IPS DF 4.7 (cell line): ENCODE measurements at regions not wholly inside any gene's neighbourhood (a gene's known extent, or its start where the extent isn't known, plus 50 kb on each side); places are given as distances from the start of the nearest gene placed in this dataset.
"Not testable (repeated sequence)": the region's sequence is repeated elsewhere in the genome, so short reads cannot be mapped to it uniquely, and the experiment has no call there.

Experiments
- DNase-seq: peaks from one replicate; pipeline ENCODE4 v3.0.0-alpha.2; 2013; ENCODE audit warnings: low spot score; ENCODE audit errors: extremely low read depth

DNA sequence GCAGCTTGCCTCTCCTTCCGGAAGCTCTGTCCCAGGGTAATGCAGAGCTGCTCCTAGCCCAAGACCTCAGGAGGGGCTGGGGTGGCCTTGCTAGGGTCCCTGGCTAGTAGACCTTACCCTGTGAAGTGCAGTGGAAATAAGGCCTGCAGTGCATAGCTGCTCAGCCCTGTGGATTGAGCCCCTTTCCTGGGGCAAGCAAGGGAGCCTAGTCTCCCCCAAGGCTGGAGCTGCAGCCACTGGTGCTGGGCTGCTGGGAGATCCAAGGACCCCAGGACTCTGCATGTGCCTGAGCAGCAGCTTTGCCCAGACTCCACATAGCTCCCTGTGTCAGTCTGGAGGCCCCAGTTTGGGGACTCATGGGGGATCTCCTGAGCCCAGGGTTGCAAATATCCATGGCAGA, 57.9 kb downstream of the FANCF start:
- no peak for DNase-seq

DNA sequence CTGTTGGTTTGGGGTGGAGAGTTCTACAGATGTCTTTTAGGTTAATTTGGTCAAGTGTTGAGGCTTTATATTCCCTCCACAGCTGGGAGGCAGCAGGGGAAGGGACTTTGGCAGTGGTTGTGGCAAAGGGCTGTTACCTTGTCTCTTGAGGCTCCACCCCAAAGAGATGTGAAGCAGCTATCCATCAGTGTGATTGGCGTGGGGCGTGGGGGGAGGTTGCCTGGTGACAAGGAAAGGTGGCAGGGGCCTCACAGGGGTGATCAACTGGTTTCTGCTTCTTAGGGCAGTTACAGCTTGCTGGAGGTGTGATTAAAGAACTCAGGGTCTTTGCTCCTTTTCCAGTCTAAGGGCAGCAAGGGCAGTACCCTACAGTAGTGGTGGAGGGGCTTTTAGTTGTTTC, 59.3 kb downstream of the FANCF start:
- DNase-seq: no peak

DNA sequence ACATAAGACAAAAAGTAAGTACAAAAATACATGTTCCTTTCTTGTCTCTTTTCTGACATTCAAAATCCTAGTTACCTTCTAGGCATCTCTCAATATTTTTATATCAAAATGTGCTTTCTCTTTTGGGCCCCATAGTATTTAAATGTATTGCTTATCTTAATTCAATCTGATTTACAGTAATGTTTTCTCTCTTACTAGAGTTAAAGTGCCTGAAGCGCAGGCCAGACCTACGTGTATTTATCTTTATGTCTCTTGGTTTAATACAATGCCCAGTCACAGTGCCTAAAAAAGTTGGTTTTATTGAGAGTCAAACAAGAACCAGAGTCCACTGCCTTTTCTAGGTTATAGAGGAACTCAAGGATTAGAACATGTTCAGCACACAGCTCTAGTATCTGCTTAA, 64.3 kb downstream of the FANCF start:
- no peak for DNase-seq

DNA sequence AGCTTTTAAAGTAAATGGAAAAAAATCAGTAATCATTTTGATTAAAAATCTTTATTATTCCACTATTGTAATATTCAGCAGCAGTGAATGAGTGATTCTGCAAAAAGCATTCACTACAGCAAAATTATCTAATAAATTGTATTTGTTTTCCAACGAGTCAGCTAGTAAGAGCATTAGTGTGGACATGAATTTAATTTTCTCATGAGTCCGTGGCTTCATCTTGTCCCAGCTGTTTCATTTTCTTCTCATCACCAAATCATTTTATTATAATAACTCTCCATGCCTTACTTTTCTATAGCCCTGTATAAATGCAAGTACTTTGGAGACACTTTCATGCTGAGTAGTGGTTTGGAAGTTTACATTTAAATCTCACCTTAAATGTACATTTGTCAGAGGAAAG, 66.2 kb downstream of the FANCF start:
- DNase-seq: no peak

DNA sequence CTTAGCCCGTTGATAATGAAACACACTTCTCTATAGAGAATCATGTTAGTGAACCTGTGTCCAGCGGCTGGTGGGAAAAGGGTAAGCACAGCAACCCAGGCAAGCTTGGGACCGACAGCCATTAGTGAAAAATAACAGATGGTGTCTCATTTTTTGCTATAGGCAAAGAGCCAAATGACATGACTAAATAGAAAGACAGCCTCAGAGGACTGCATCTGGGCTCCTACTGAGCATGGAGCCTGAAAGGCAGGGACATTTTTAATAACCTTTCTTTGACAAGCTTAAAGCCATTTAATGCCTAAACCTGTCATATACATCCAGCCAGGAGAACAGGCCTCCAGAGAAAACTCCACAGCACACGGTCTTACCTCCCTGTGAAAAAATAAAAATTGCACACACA, 67.0 kb downstream of the FANCF start:
- DNase-seq: no peak

DNA sequence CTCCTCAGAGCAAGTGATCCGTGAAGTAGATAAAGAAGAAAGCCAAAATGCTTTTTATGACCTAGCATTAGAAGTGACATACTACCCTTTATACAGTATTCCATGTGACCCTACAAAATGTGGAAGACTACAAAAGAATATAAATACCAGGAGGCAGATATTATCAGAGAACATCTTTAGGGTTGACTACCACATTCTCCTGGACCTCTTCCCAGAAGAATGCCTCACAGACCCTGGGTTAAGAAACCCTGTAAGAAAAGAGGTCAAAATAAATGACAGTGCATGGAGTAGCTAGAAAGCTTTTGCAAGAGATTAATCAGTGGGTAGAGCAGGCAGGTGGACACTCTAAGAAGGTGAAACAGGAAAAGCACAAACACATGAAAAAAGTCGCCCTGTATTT, 69.2 kb downstream of the FANCF start:
- DNase-seq: no peak

DNA sequence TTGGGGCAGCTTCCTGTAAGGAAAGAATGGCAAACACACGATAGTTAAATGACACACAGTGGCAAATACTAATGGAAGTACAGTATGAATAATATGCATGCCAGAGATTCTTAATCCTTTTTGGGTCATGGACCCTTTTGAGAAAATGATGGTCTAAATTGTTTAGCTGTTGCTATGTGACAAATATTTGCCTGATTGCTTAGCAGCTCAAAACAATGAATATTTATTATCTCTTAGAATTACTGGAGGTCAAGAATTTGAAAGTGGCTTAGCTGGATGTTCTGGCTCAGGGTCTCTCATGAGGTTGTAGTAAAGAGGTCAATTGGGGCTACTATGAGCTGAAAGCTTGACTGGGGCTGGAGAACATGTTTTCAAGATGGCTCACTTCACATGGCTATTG, 69.7 kb downstream of the FANCF start:
- DNase-seq: no peak

DNA sequence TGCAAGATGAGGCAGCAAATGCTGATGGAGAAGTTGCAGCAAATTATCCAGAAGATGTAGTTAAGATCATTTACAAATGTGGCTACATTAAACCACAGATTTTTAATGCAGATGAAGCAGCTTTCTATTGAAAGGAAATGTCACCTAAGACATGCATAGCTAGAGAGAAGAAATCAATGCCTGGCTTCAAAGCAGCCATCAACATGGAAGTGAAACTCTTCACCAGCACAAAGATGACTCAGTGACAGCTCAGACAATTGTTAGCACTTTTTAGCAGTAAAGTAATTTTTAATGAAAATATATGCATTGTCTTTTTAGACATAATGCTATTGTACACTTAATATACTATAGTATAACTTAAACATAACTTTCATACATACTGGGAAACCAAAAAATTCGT, 71.4 kb downstream of the FANCF start:
- no peak for DNase-seq

DNA sequence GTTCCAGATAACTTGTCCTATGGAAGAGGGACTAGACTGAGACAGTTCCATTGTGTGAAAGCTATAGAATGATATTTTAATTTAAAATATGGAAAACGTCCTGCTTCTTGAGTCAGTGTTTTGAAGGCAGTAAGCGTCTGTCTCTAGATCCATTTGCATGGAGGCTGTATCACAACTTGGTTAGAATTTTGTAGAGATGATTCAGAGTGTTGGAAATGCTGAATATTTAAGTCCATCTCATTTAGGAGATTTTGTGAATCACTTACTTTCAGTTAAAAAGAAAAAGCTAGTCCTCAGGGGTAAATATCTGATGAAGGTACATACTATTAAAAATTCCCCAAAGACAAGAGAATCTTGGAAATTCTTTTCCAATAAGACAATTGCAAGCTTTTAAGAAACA, 72.7 kb downstream of the FANCF start:
- DNase-seq: no peak

DNA sequence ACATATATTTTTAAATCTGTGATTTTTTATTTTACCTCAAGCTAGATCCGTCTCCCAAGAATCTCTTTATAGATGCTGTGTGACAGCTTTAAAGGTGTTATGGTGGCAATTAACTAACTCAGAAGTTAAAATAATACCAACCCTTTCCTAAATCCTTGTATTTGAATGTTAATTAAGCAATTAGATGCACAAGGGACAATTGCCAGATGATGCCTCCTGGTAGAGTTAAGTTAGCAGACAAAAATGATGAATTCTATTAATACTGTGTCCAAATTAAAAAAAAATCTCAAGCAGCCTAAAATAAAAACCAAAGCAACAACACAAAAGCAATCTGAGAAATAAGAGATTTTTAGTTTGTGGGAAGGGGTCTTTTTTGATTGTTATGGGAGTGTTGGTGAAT, 78.9 kb downstream of the FANCF start:
- no peak for DNase-seq

DNA sequence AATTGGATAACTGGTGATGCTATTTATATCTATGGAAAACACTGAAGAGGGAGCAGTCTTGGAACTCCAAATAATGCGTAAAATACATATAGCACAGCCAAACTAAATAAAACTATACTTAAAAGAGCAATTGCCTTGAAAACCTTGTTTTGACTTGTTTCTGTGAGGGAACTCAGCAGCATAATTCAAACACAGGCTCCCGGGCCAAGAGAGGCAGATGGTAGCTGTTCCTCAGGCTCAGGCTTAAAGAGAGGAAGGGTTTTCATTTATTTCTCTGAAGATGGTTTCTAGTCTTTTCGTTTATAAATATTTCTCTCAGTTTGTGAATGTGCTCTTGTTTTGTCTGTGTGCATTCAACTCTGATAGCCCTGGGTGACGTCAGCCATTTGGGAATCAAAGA, 82.4 kb downstream of the FANCF start:
- no peak for DNase-seq

DNA sequence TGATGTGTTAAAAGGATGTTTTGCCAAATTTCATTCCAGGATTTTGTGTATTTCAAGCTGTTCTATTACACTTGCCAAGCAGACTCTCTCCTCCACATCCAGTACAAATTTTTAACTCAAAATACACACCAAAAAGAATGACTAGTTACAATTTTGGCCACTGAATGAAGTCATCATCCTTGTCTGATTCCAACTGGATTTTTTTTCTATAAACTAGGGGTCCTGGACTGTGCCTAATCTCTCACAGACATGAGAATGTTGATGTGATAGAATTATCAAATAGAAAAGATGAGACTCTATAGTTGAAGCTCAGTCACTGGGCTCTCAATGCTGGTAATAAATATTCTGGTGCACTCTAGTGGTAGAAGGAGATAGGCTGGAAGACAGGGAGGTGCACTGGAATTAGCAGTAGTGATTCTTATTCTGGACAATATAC, 85.8 kb downstream of the FANCF start:
- no peak for DNase-seq

DNA sequence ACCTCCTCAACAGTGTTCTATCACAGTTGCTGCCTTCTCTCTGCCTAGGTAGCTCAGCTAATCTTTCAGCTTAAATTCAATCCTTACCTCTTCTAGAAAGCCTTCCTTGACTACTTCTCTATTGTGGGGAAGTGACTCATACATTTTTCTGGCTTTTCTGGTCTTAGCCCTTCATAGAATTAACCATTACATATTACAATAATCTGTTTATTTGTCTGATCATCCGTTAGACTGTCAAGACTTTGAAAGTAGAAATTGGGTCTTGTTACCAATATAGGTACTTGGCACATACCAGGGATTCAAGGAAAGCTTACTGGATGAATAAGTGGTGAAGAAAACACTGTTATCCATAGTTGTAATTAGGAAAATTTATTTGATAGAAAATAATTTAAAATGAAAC, 89.6 kb downstream of the FANCF start:
- DNase-seq: no peak

DNA sequence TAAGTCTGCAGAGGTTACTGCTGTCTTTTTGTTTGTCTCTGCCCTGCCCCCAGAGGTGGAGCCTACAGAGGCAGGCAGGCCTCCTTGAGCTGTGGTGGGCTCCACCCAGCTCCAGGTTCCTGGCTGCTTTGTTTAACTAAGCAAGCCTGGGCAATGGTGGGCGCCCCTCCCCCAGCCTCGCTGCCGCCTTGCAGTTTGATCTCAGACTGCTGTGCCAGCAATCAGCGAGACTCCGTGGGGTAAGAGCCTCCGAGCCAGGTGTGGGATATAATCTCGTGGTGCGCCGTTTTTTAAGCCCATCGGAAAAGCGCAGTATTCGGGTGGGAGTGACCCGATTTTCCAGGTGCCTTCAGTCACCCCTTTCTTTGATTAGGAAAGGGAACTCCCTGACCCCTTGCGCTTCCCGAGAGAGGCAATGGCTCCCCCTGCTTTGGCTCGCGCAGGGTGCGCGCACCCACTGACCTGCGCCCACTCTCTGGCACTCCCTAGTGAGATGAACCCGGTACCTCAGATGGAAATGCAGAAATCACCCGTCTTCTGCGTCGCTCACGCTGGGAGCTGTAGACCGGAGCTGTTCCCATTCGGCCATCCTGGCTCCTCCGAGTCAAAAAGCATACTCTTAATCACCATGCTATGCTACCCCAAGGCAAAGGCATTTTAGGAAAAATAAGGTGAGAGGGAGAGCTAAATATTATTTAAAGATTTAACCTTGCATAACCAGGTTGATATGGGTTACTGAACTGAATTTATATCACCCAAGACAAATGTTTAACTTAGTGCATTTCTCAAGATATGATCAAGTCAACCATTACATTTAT, 96.8 kb downstream of the FANCF start:
- not testable (repeated sequence) for DNase-seq

DNA sequence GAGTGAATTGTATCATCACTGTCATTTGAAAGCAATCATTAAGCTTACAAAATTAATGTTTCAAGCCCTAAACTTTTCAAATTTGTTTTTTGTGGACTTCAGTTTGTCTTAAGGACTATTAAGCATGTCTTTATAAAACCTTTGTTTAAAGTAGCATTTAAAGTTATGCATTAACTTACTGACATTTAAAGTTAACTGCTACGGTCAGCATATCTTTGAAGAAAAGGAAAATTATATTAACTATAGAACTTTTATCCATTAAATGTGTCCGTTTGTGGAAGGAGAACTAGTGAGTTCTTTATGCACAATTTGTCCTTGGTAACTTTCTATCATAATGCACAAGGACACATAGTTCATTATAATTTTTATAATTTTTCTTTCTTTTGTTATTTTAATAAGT, 103.4 kb downstream of the FANCF start:
- no peak for DNase-seq

DNA sequence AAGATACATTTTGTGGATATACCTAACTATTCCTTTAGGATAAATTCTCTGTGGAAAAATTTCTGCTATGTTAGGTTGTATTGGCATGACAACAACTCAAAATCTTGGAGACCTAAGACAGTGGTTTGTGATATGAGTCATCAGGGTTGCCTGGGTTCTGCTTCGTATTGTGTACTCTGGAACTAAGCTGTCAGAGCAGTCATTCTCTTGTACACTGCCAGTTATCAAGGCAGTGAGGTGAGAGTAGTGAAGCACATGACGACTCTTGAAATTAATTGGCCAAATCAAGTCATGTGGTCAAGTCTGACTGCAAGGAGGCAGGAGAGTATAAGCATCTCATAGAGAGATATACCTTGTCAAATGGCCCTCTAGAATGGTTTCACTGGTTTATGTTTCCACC, 104.4 kb downstream of the FANCF start:
- no peak for DNase-seq

DNA sequence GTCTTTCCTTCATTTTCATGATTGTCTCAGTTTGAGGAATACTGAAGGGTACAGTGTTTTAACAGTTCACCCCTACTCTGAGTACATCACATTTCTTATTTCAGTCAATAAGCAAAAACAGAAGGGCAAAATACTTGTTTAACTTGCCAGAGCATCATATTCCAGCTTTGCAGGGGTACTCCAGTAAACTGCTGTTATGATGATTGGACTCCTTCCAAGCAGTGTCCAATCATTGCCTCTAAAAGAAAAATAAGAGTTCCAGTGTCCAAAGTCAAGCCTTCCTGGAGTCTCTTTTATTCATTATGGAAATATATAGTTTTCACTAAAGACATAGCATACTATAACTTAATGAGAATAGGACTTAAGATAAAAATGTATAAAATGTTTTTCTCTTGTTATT, 105.1 kb downstream of the FANCF start:
- no peak for DNase-seq

DNA sequence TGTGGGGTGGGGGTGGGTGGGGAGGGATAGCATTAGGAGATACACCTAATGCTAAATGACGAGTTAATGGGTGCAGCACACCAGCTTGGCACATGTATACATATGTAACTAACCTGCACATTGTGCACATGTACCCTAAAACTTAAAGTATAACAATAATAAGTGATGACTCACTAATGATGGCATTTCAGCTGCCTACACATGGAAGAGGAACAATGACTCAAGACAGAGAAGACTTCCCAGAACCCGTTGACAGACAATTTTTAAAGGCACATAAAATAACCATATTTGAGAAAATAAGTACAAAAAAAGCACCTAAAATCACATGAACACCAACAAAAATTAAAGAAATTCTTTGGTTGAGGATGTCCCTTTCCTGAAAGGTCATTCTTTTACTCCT, 107.3 kb downstream of the FANCF start:
- not testable (repeated sequence) for DNase-seq

DNA sequence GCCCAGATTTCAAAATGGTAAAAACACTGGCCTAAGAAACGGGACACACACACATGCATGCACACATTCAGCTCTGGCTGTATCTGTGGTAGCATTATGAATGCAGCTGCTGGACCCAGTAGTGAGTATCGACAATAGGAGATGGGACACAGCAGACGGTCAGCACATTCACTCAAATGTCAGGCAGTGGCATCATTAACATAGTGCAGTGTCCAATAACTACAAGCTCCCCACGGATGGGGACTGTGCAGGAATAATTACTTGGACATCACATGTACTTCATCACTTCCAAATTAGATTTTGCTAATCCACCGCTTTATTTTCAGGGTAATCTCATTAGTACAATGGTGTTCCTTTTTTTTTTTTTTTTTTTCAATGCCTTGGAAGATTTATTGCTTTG, 109.5 kb downstream of the FANCF start:
- no peak for DNase-seq

DNA sequence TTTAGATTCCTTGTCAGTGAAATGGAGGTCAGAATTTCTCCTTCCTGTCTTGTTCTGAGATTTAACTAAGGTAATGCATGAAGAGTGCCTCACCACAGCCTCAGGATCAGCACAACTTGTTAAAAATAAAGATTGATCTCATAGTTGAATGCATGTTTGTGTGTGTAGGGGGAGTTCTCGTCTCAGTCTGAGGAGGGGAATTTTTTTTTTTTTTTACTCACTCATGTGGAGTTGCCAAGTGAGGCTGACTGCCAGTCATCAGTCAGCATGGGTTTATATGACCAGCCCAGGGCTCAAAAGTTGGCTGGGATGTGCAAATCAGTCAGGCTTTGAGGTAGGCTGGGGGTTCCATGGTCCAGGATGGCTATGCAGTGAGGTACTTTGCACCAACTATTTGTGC, 113.2 kb downstream of the FANCF start:
- DNase-seq: no peak

DNA sequence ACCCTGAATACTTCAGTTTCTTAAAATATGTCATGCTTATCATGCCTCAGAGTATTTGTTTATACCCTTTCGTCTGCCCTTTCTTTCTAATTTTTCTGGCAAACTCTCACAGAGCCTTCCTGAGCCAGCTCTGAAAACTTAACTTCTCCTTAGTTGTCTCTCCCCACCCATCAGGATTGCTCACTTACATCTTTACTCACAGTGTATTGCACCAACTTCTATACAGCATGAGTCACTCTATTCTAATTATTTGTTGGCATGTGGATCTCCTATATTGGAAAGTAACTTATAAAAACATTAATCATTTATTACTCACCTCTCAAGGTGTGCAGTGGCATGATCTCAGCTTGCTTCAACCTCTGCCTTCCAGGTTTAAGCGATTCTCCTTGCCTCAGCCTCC, 114.9 kb downstream of the FANCF start:
- DNase-seq: no peak

DNA sequence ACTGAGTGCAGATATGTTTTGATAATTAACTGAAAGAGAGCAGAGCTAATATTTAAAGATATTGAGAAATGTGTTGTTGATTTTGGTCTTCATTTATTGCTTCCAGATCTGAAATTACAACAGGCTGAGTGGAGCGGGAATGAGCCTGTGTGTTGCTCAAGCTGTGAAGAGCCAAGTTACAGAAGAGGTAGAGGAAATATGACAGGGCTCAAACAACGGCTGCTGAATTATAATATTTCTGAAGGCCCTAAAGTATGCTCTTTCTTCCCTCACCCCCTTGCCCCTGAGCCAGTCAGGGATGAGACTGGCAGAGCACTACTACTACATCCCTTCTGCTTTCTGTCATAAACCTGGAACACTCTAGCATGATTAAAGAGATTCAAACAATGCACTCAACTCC, 115.6 kb downstream of the FANCF start:
- no peak for DNase-seq

DNA sequence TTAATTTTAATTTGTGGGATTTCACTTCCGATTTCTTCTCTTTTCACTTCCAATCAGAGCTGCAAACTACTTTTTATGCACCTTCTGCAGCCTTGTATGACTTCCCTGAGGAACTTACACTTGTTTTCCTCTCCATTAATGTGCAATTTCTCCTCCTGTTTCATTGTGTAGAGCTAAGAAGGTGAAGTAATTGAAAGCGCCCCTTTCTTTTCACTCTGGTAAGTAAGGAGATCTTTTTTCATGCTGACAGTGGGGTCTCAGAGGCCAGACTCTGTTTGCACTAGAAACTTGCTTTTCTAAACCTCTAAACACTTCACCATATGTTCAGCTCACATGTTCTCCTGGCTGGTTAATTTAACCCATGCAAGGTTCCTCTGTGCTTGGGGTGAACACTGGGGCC, 117.0 kb downstream of the FANCF start:
- no peak for DNase-seq

DNA sequence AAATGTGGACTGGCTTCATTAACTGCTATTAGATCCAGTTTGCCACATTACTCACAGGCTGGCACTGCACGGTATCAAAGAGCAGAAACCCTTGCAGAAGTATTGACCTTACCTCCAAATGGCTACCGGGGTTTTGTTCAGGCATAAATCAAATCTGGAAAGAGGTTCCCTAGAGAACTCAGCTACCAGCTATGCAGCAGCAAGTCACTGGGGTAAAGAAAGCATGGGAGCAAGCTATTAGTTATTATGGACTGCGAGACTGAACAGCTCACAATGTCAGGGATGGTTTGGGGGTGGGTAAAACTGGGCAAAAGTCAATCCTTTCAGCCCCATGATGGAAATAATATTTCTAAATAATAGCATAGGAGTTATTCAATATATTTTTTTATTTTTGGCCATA, 128.1 kb downstream of the FANCF start:
- DNase-seq: no peak
